H1 (cell line): ENCODE measurements at regions not wholly inside any gene's neighbourhood (a gene's known extent, or its start where the extent isn't known, plus 50 kb on each side); places are given as distances from the start of the nearest gene placed in this dataset.

Experiments
- CTCF ChIA-PET: fragments of 300-600 bp; sonication (Branson Sonifier 250); formaldehyde crosslinking; loops from one replicate; lab custom pipeline; 2021; ENCODE audit not compliant: partially characterized antibody; lab: Charles Lee
- POLR2A ChIA-PET: fragments of 300-600 bp; sonication (Branson Sonifier 250); formaldehyde crosslinking; loops from one replicate; lab custom pipeline; 2021; ENCODE audit warnings: inconsistent platforms; ENCODE audit not compliant: partially characterized antibody; lab: Charles Lee
- DNase-seq, 2 experiments: peaks; one replicate each; pipeline versions ENCODE4 v3.0.0 to v3.0.0-alpha.2; 2010 to 2022; ENCODE audit warnings: low spot score in 2 of 2, low read depth in 1 of 2, mixed read lengths in 1 of 2
- FAIRE-seq: peaks from 2 replicates; lab custom pipeline; 2011; peaks lifted over from hg19 to GRCh38; lab: Jason Lieb, UNC
- H2AFZ ChIP-seq: 2 replicates; pipeline ENCODE4 v1.8.1; 2012; ENCODE audit warnings: low read length, inconsistent platforms
- H2AK5ac ChIP-seq: 2 replicates; pipeline ENCODE4 v1.6.1; 2013; ENCODE audit warnings: low read depth, low read length
- H2BK120ac ChIP-seq: replicated peaks from 2 replicates; pipeline ENCODE3; 2013; ENCODE audit warnings: low read depth, low read length, inconsistent platforms
- H2BK12ac ChIP-seq: 2 replicates; pipeline ENCODE4 v1.6.1; 2013; ENCODE audit warnings: low read depth, low read length
- H2BK15ac ChIP-seq: 2 replicates; pipeline ENCODE4 v1.6.1; 2013; ENCODE audit warnings: low read length
- H2BK20ac ChIP-seq: 2 replicates; pipeline ENCODE4 v1.6.1; 2013; ENCODE audit warnings: low read length
- H2BK5ac ChIP-seq: 2 replicates; pipeline ENCODE4 v1.6.1; 2013; ENCODE audit warnings: low read depth, low read length
- H3K14ac ChIP-seq: 2 replicates; pipeline ENCODE4 v1.6.1; 2013; ENCODE audit warnings: inconsistent platforms; ENCODE audit not compliant: insufficient read length
- H3K18ac ChIP-seq: 2 replicates; pipeline ENCODE4 v1.6.1; 2013; ENCODE audit warnings: low read length; ENCODE audit errors: extremely low read depth
- H3K23ac ChIP-seq: 2 replicates; pipeline ENCODE4 v1.6.1; 2013; ENCODE audit warnings: inconsistent platforms; ENCODE audit not compliant: insufficient read length
- H3K23me2 ChIP-seq: 2 replicates; pipeline ENCODE4 v1.6.1; 2013; ENCODE audit warnings: low read depth, low read length
- H3K27ac ChIP-seq: 2 replicates; pipeline ENCODE4 v1.6.1; 2011; ENCODE audit warnings: low read depth, low read length, inconsistent platforms
- H3K27me3 ChIP-seq, 4 experiments: replicated peaks in 1 of 4; 1 replicate in 1 of 4; 2 replicates in 3 of 4; pipeline versions ENCODE4 v1.6.1 to v1.8.1; 2011 to 2013; ENCODE audit warnings: low read length in 3 of 4, mild to moderate bottlenecking in 3 of 4, inconsistent platforms in 2 of 4, mixed read lengths in 2 of 4, moderate library complexity in 1 of 4; ENCODE audit not compliant: control insufficient read depth in 3 of 4, insufficient read depth in 3 of 4; ENCODE audit errors: extremely low read depth in 1 of 4
- H3K36me3 ChIP-seq, 4 experiments: 2 replicates each; pipeline versions ENCODE4 v1.6.1 to v1.8.1; 2011 to 2013; ENCODE audit warnings: mild to moderate bottlenecking in 4 of 4, low read length in 3 of 4, moderate library complexity in 2 of 4, control low read depth in 1 of 4, inconsistent platforms in 1 of 4; ENCODE audit not compliant: insufficient read depth in 4 of 4, control insufficient read depth in 2 of 4
- H3K4ac ChIP-seq: replicated peaks from 2 replicates; pipeline ENCODE3; 2013; ENCODE audit warnings: low read length, low read depth, mixed read lengths, inconsistent platforms; ENCODE audit not compliant: insufficient read length
- H3K4me1 ChIP-seq, 4 experiments: replicated peaks in 1 of 4; 1 replicate in 1 of 4; 2 replicates in 3 of 4; pipeline versions ENCODE4 v1.6.1 to v1.8.1; 2011 to 2013; ENCODE audit warnings: low read length in 3 of 4, inconsistent platforms in 2 of 4, mixed read lengths in 1 of 4; ENCODE audit not compliant: insufficient read depth in 4 of 4, control insufficient read depth in 3 of 4
- H3K4me2 ChIP-seq, 2 experiments: 2 replicates each; pipeline versions ENCODE4 v1.6.1 to v1.8.1; 2011 to 2013; ENCODE audit warnings: low read depth in 2 of 2, low read length in 2 of 2, control low read depth in 1 of 2, inconsistent platforms in 1 of 2, mild to moderate bottlenecking in 1 of 2; ENCODE audit not compliant: insufficient read depth in 1 of 2
- H3K4me3 ChIP-seq, 4 experiments: fragments of 200-600, 300-600 bp in 1 of 4; sonication (generic), shearing (Covaris generic), sonication (Bioruptor Twin) in 1 of 4; 2 replicates each; pipeline versions ENCODE4 v1.5.1 to v1.8.1; 2011 to 2016; ENCODE audit warnings: low read length in 4 of 4, low read depth in 3 of 4, control low read depth in 2 of 4, inconsistent platforms in 2 of 4, mild to moderate bottlenecking in 2 of 4, mixed read lengths in 1 of 4, moderate library complexity in 1 of 4; ENCODE audit not compliant: insufficient read depth in 2 of 4; ENCODE audit errors: extremely low read depth in 1 of 4
- H3K56ac ChIP-seq: replicated peaks from 2 replicates; pipeline ENCODE3; 2013; ENCODE audit warnings: low read depth, mild to moderate bottlenecking, mixed read lengths, low read length, inconsistent platforms; ENCODE audit not compliant: insufficient read length
- H3K79me1 ChIP-seq: 2 replicates; pipeline ENCODE4 v1.6.1; 2013; ENCODE audit warnings: low read depth, low read length, control low read depth
- H3K79me2 ChIP-seq, 2 experiments: 2 replicates each; pipeline versions ENCODE4 v1.6.1 to v1.8.1; 2012 to 2013; ENCODE audit warnings: low read length in 2 of 2, mild to moderate bottlenecking in 2 of 2, inconsistent platforms in 1 of 2; ENCODE audit not compliant: insufficient read depth in 2 of 2, control insufficient read depth in 1 of 2
- H3K9ac ChIP-seq, 4 experiments: replicated peaks in 1 of 4; 1 replicate in 1 of 4; 2 replicates in 3 of 4; pipeline versions ENCODE4 v1.6.1 to v1.8.1; 2011 to 2013; ENCODE audit warnings: low read depth in 3 of 4, low read length in 3 of 4, control low read depth in 2 of 4, mild to moderate bottlenecking in 2 of 4, moderate library complexity in 2 of 4, inconsistent platforms in 1 of 4; ENCODE audit errors: extremely low read depth in 1 of 4
- H3K9me3 ChIP-seq, 2 experiments: 2 replicates each; pipeline versions ENCODE4 v1.6.1 to v1.8.1; 2012 to 2013; ENCODE audit warnings: mild to moderate bottlenecking in 2 of 2, moderate library complexity in 2 of 2, control low read depth in 1 of 2, inconsistent platforms in 1 of 2, low read depth in 1 of 2, low read length in 1 of 2, mixed read lengths in 1 of 2; ENCODE audit not compliant: insufficient read depth in 2 of 2
- H4K20me1 ChIP-seq, 2 experiments: replicated peaks in 1 of 2; 2 replicates each; pipeline versions ENCODE3 to v1.8.1; 2011 to 2013; ENCODE audit warnings: inconsistent platforms in 2 of 2, low read length in 2 of 2, mild to moderate bottlenecking in 1 of 2; ENCODE audit not compliant: insufficient read depth in 2 of 2, control insufficient read depth in 1 of 2
- H4K5ac ChIP-seq: 2 replicates; pipeline ENCODE4 v1.6.1; 2013; ENCODE audit warnings: low read length, low read depth, mixed read lengths, inconsistent platforms; ENCODE audit not compliant: insufficient read length
- H4K8ac ChIP-seq: 2 replicates; pipeline ENCODE4 v1.8.0; 2013; ENCODE audit warnings: mild to moderate bottlenecking, moderate library complexity, low read length, inconsistent platforms; ENCODE audit not compliant: insufficient read depth; ENCODE audit errors: extremely low read depth
- H4K91ac ChIP-seq: replicated peaks from 2 replicates; pipeline ENCODE3; 2013; ENCODE audit warnings: low read length, mixed read lengths, inconsistent platforms; ENCODE audit not compliant: insufficient read length
- BCL11A ChIP-seq, 2 experiments: IDR thresholded peaks; one replicate each; pipeline ENCODE4 v1.6.1; 2011; ENCODE audit warnings: low read depth in 2 of 2, low read length in 2 of 2, mild to moderate bottlenecking in 2 of 2
- CBX8 ChIP-seq: fragments of 300-800, 300-1000 bp; sonication (generic); IDR thresholded peaks from 2 replicates; pipeline ENCODE4 v1.7.1; 2016; ENCODE audit warnings: low read depth, low read length, borderline replicate concordance
- CHD1 ChIP-seq: IDR thresholded peaks from 2 replicates; pipeline ENCODE4 v1.6.1; 2012; ENCODE audit warnings: low read depth, low read length, improper control_type of control experiment
- CHD2 ChIP-seq: IDR thresholded peaks from 2 replicates; pipeline ENCODE4 v1.6.1; 2012; ENCODE audit warnings: low read length, improper control_type of control experiment
- CTBP2 ChIP-seq: IDR thresholded peaks from 2 replicates; pipeline ENCODE4 v1.7.0; 2011; ENCODE audit warnings: borderline replicate concordance, mild to moderate bottlenecking, moderate library complexity, mixed read lengths, low read length; ENCODE audit not compliant: insufficient read depth, insufficient read length
- EZH2 ChIP-seq: fragments of 200-600 bp; sonication (generic); IDR thresholded peaks from 2 replicates; pipeline ENCODE4 v1.7.1; 2012; ENCODE audit warnings: low read depth, mild to moderate bottlenecking, moderate library complexity, low read length, inconsistent platforms; ENCODE audit not compliant: severe bottlenecking
- GTF2F1 ChIP-seq: IDR thresholded peaks from 2 replicates; pipeline ENCODE4 v1.6.1; 2012; ENCODE audit warnings: low read depth, low read length, improper control_type of control experiment, borderline replicate concordance
- KDM1A ChIP-seq: fragments of 200-600, 300-600 bp; sonication (generic); IDR thresholded peaks from 2 replicates; pipeline ENCODE4 v1.7.1; 2016; ENCODE audit warnings: mild to moderate bottlenecking, low read length, borderline replicate concordance
- KDM5A ChIP-seq: fragments of 200-600 bp; IDR thresholded peaks from 2 replicates; pipeline ENCODE4 v1.7.1; 2012; ENCODE audit warnings: mild to moderate bottlenecking, low read length, inconsistent platforms, mixed read lengths
- MAX ChIP-seq: IDR thresholded peaks from 2 replicates; pipeline ENCODE4 v1.6.1; 2012; ENCODE audit warnings: inconsistent platforms
- NANOG ChIP-seq: IDR thresholded peaks from 2 replicates; pipeline ENCODE4 v1.6.1; 2011; ENCODE audit warnings: low read length, low read depth, mild to moderate bottlenecking, inconsistent platforms; ENCODE audit not compliant: insufficient read depth, poor library complexity, severe bottlenecking
- RNF2 ChIP-seq: fragments of 200-900, 300-1000 bp; sonication (generic); IDR thresholded peaks from 2 replicates; pipeline ENCODE4 v1.7.1; 2016; ENCODE audit warnings: borderline replicate concordance, low read depth, mild to moderate bottlenecking, antibody characterized with exemption, low read length; ENCODE audit not compliant: poor library complexity, severe bottlenecking; ENCODE audit errors: missing control alignments
- SIX5 ChIP-seq: IDR thresholded peaks from 2 replicates; pipeline ENCODE4 v1.6.1; 2011; ENCODE audit warnings: mild to moderate bottlenecking, low read depth, low read length
- SP4 ChIP-seq: IDR thresholded peaks from 2 replicates; pipeline ENCODE4 v1.6.1; 2012; ENCODE audit warnings: low read length, inconsistent platforms
- TBP ChIP-seq: IDR thresholded peaks from 2 replicates; pipeline ENCODE4 v1.6.1; 2011; ENCODE audit warnings: low read depth, low read length, improper control_type of control experiment
- WGBS, 2 experiments: shearing (Covaris generic) in 1 of 2; methylation state at CpG; one replicate each; pipeline versions ENCODE4 v1.1.6 to v1.1.7; 2013 to 2015; ENCODE audit warnings: low lambda C conversion rate in 2 of 2, mixed read lengths in 2 of 2, inconsistent platforms in 1 of 2, low coverage in 1 of 2, missing lambda C conversion rate in 1 of 2; ENCODE audit not compliant: insufficient replicate concordance in 2 of 2, insufficient coverage in 1 of 2, insufficient read length in 1 of 2; ENCODE audit errors: extremely low coverage in 1 of 2, missing lambda C conversion rate in 1 of 2; 5-methylcytosine and 5-hydroxymethylcytosine counted together

GRCh38 chr1:189790335-189790734 is 687.3 kb downstream of the BRINP3 start:
- POLR2A ChIA-PET: no interaction called here
- TF ChIP-seq KDM1A: no peak
- TF ChIP-seq GTF2F1: no peak
- no peak for TF ChIP-seq NANOG
- TF ChIP-seq SP4: no peak
- TF ChIP-seq SIX5: no peak
- no peak for TF ChIP-seq CBX8
- TF ChIP-seq RNF2: no peak
- no peak for TF ChIP-seq CHD2
- TF ChIP-seq TBP: no peak
- no peak for TF ChIP-seq MAX
- no peak for TF ChIP-seq CHD1
- no peak for TF ChIP-seq BCL11A (IDR thresholded peaks at IDR 0.05; ENCODE audit: low read depth in 2 of 2, low read length in 2 of 2)
- no peak for TF ChIP-seq CTBP2
- TF ChIP-seq KDM5A: no peak
- no peak for TF ChIP-seq EZH2

More at GRCh38 chr1:189790335-189790734, 687.3 kb downstream of the BRINP3 start:
- 95% methylated on average over 2 of the region's 2 CpGs; no CpG with 5 or more reads in 1 of the 2 experiments for WGBS, 2 experiments
- no peaks in the 10 kb centered on the region for H3K36me3 ChIP-seq
- DNase-seq: no peak
- no peaks in the 10 kb centered on the region for H3K79me1 ChIP-seq
- no peak overlapping the region for H4K8ac ChIP-seq
- H2BK5ac ChIP-seq: no peak overlapping the region
- H3K14ac ChIP-seq: no peak overlapping the region
- no peak overlapping the region for H2BK12ac ChIP-seq
- H3K56ac ChIP-seq: no peak overlapping the region
- no peak overlapping the region for H3K4me3 ChIP-seq
- no peak overlapping the region for H4K91ac ChIP-seq
- H3K9me3 ChIP-seq: no peaks in the 10 kb centered on the region
- H2BK20ac ChIP-seq: no peak overlapping the region
- H3K27ac ChIP-seq: no peak overlapping the region
- H2AFZ ChIP-seq: no peak overlapping the region
- H3K23ac ChIP-seq: no peak overlapping the region
- H2BK15ac ChIP-seq: no peak overlapping the region
- H2AK5ac ChIP-seq: no peak overlapping the region
- no peak overlapping the region for H3K4ac ChIP-seq
- FAIRE-seq: no peak
- no peaks in the 10 kb centered on the region for H4K20me1 ChIP-seq
- CTCF ChIA-PET: no interaction called here
- H3K9ac ChIP-seq: no peak overlapping the region
- no peaks in the 10 kb centered on the region for H3K4me1 ChIP-seq
- no peak overlapping the region for H3K18ac ChIP-seq
- no peaks in the 10 kb centered on the region for H3K79me2 ChIP-seq
- no peaks in the 10 kb centered on the region for H3K27me3 ChIP-seq
- H4K5ac ChIP-seq: no peak overlapping the region
- H3K4me2 ChIP-seq: no peak overlapping the region
- no peaks in the 10 kb centered on the region for H3K23me2 ChIP-seq
- no peak overlapping the region for H2BK120ac ChIP-seq
